Hematopoietic multipotent progenitor cell treated with erythropoietin and hydrocortisone succinate and interleukin-3 and kit ligand, for 15 days (in vitro differentiated cells): ENCODE measurements at regions not wholly inside any gene's neighbourhood (a gene's known extent, or its start where the extent isn't known, plus 50 kb on each side); places are given as distances from the start of the nearest gene placed in this dataset.
"Not testable (repeated sequence)": the region's sequence is repeated elsewhere in the genome, so short reads cannot be mapped to it uniquely, and the experiment has no call there.

Experiments
- DNase-seq: peaks from one replicate; pipeline ENCODE4 v3.0.0-alpha.2; 2015; ENCODE audit warnings: low spot score

- DNase-seq = no peak
Observed at GRCh38 chr21:31609081-31609480, 50.4 kb upstream of the SOD1 start.

- DNase-seq = no peak
Observed at GRCh38 chr21:31607791-31608190, 51.7 kb upstream of the SOD1 start.

- DNase-seq = no peak
Observed at GRCh38 chr21:31606081-31606874, 53.2 kb upstream of the SOD1 start.

- peak; percentile 71 for DNase-seq
Observed at GRCh38 chr21:31604591-31605190, 54.8 kb upstream of the SOD1 start.

- no peak for DNase-seq
Observed at GRCh38 chr21:31599563-31599962, 59.9 kb upstream of the SOD1 start.

- DNase-seq = no peak
Observed at GRCh38 chr21:31599013-31599412, 60.5 kb upstream of the SOD1 start.

- DNase-seq = no peak
Observed at GRCh38 chr21:31597683-31598082, 61.8 kb upstream of the SOD1 start.

GRCh38 chr21:31596055-31596454 is 63.4 kb upstream of the SOD1 start:
- DNase-seq = no peak

- DNase-seq = no peak
Observed at GRCh38 chr21:31594726-31595125, 64.8 kb upstream of the SOD1 start.

GRCh38 chr21:31594279-31594678 is 65.2 kb upstream of the SOD1 start:
- no peak for DNase-seq

- no peak for DNase-seq
Observed at GRCh38 chr21:31592963-31593560, 66.4 kb upstream of the SOD1 start.

- DNase-seq = no peak
Observed at GRCh38 chr21:31592516-31592915, 67.0 kb upstream of the SOD1 start.

- DNase-seq = no peak
Observed at GRCh38 chr21:31589820-31590219, 69.7 kb upstream of the SOD1 start.

- no peak for DNase-seq
Observed at GRCh38 chr21:31586118-31586517, 73.4 kb upstream of the SOD1 start.

GRCh38 chr21:31583937-31584336 is 75.6 kb upstream of the SOD1 start:
- DNase-seq = not testable (repeated sequence)

GRCh38 chr21:31583498-31583897 is 76.0 kb upstream of the SOD1 start:
- DNase-seq = no peak

GRCh38 chr21:31580866-31581276 is 78.6 kb upstream of the SOD1 start:
- peak; percentile 48 for DNase-seq

GRCh38 chr21:31577271-31577670 is 82.2 kb upstream of the SOD1 start:
- no peak for DNase-seq

- no peak for DNase-seq
Observed at GRCh38 chr21:31576428-31576827, 83.1 kb upstream of the SOD1 start.

GRCh38 chr21:31573217-31573616 is 86.3 kb upstream of the SOD1 start:
- DNase-seq = no peak

GRCh38 chr21:31571879-31572278 is 87.6 kb upstream of the SOD1 start:
- no peak for DNase-seq

- no peak for DNase-seq
Observed at GRCh38 chr21:31570824-31571566, 88.5 kb upstream of the SOD1 start.

GRCh38 chr21:31566611-31567010 is 92.9 kb upstream of the SOD1 start:
- no peak for DNase-seq
